ENCODE measurements at regions not wholly inside any gene's neighbourhood (a gene's known extent, or its start where the extent isn't known, plus 50 kb on each side); places are given as distances from the start of the nearest gene placed in this dataset.
A peak's percentile ranks its signal among the peaks of the same experiment; 100 is the strongest.

DNA sequence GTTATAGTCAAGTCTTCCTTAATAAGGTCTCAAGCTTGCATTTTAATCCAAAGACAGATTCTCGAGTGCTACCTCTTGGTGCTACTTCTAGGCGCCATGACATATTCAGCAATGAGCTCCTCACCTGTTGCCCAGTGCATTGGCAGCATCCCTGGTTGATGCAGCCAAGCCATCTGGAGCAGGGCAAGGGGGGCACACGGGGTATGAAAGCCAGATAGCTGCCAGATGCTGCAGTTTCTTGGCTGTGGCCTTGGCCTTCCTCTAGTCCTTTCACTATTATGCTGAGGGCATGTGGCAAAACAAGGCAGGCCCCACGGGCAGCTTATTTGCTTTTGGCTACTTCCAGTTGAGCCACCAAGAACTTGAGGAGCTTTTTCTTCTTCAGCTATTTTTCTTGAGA lies 168.6 kb upstream of the PGRMC2 start:
- in situ Hi-C loops (cut with MboI; ENCODE audit: low sequenced_read_pairs, unreplicated experiment), result loop anchor here (25.0 kb wide), 1 partner anchor 269 kb away; no protein-coding TSS in a partner anchor
- TF ChIP-seq, protein P1, sequence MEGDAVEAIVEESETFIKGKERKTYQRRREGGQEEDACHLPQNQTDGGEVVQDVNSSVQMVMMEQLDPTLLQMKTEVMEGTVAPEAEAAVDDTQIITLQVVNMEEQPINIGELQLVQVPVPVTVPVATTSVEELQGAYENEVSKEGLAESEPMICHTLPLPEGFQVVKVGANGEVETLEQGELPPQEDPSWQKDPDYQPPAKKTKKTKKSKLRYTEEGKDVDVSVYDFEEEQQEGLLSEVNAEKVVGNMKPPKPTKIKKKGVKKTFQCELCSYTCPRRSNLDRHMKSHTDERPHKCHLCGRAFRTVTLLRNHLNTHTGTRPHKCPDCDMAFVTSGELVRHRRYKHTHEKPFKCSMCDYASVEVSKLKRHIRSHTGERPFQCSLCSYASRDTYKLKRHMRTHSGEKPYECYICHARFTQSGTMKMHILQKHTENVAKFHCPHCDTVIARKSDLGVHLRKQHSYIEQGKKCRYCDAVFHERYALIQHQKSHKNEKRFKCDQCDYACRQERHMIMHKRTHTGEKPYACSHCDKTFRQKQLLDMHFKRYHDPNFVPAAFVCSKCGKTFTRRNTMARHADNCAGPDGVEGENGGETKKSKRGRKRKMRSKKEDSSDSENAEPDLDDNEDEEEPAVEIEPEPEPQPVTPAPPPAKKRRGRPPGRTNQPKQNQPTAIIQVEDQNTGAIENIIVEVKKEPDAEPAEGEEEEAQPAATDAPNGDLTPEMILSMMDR (IDR thresholded peaks at IDR 0.05; ENCODE audit: borderline replicate concordance, control extremely low read depth, extremely low read depth, insufficient read depth, missing control alignments), result no peak
- no peak for DNase-seq (ENCODE audit: low spot score)

DNA sequence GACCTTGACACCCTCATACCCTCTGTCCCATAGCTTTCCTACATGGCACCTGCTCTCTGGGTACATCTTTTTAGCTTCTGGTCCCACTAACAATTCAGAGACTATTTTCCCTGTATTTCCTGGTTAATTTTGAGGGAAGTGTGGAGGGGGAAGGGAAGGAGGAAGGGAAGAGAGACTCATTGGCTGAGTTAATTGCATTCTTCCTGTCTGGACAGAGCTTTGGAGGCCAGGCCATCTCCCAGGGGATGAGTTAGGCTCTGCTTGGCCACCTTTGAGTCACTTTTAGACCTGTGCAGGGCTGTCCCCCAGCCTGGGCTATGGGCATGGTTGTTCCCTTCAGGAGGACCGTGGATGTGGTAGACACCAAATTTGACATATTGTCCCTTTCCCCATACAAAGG lies 167.9 kb upstream of the PGRMC2 start:
- TF ChIP-seq, protein P1 (IDR thresholded peaks at IDR 0.05; ENCODE audit: borderline replicate concordance, control extremely low read depth, extremely low read depth, insufficient read depth, missing control alignments), result no peak
- DNase-seq (ENCODE audit: low spot score), result no peak
- in situ Hi-C loops (cut with MboI; ENCODE audit: low sequenced_read_pairs, unreplicated experiment), result loop anchor here (25.0 kb wide), 1 partner anchor 268 kb away; no protein-coding TSS in a partner anchor

DNA sequence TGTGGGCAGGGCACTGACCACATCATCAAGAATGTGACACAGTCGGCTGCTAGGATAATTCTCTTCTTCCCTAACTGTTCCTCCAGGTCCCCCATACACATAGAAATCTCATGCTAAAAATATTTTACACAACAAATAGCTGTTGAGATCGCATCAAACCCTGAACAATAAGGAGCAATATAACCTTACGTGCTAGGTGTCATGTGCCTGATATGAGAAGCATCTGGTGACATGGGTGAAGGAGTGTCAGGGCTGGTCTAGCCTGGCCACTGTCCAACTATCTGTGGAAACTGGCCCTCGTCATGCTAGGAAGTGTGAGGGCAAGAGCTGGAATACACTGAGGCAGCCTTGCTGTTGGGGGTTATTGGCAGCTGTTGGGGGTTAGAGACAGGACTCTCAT lies 167.3 kb upstream of the PGRMC2 start:
- TF ChIP-seq, protein P1 (IDR thresholded peaks at IDR 0.05; ENCODE audit: borderline replicate concordance, control extremely low read depth, extremely low read depth, insufficient read depth, missing control alignments), result no peak
- in situ Hi-C loops (cut with MboI; ENCODE audit: low sequenced_read_pairs, unreplicated experiment), result loop anchor here (25.0 kb wide), 1 partner anchor 268 kb away; no protein-coding TSS in a partner anchor
- DNase-seq (ENCODE audit: low spot score), result no peak

DNA sequence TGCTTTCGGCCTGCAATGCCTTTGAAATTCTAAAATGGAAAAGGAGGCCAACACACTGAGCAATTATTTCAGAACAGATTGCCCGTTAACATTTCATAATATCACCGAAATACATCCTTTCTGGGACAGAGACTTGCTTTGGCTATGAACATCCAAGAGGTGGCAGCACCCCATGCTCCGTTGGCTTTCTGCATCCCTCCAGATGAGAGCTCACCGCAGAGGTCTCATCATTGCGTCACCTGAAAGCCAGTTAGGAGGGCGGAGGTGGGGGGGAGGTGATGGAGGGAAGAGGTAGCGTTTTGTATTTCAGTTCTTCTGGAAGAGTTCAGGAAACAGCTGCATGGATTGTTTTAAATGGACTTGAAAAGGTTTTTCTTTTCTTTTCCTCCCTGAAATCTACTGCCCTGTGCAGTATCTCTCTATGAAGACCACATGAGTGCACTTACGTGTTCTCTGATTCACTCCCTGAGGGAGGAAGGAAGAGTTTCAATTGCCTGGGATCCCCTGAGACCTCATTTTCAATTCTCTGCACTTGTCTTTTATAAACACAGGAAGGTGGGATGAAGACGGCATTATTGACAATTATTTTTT lies 166.8 kb upstream of the PGRMC2 start:
- in situ Hi-C loops (cut with MboI; ENCODE audit: low sequenced_read_pairs, unreplicated experiment), result loop anchor here (25.0 kb wide), 1 partner anchor 267 kb away; no protein-coding TSS in a partner anchor
- peak; percentile 74 for DNase-seq (ENCODE audit: low spot score)
- TF ChIP-seq, protein P1 (IDR thresholded peaks at IDR 0.05; ENCODE audit: borderline replicate concordance, control extremely low read depth, extremely low read depth, insufficient read depth, missing control alignments), result peak; percentile 81

DNA sequence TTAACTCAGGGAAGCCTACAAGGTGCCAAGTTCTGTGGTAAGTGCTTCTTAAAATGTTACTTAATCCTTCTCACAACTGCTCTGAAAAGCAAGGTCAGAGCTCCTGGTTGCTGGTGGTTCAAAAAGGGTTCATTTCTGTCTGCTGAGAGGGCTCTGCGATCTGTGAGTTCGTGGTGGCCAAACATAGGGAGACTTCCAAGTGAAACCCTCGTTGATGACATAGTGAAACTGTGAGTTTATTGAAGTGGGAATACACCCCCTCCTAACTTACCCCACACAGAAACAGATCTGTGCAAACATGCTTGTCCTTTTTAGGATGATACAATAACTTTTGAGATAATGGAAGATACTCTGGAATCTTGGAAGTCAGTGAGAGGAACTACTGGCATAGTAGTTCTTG lies 164.8 kb upstream of the PGRMC2 start:
- no peak for DNase-seq (ENCODE audit: low spot score)
- in situ Hi-C loops (cut with MboI; ENCODE audit: low sequenced_read_pairs, unreplicated experiment), result loop anchor here (25.0 kb wide), 1 partner anchor 265 kb away; no protein-coding TSS in a partner anchor
- TF ChIP-seq, protein P1 (IDR thresholded peaks at IDR 0.05; ENCODE audit: borderline replicate concordance, control extremely low read depth, extremely low read depth, insufficient read depth, missing control alignments), result no peak

DNA sequence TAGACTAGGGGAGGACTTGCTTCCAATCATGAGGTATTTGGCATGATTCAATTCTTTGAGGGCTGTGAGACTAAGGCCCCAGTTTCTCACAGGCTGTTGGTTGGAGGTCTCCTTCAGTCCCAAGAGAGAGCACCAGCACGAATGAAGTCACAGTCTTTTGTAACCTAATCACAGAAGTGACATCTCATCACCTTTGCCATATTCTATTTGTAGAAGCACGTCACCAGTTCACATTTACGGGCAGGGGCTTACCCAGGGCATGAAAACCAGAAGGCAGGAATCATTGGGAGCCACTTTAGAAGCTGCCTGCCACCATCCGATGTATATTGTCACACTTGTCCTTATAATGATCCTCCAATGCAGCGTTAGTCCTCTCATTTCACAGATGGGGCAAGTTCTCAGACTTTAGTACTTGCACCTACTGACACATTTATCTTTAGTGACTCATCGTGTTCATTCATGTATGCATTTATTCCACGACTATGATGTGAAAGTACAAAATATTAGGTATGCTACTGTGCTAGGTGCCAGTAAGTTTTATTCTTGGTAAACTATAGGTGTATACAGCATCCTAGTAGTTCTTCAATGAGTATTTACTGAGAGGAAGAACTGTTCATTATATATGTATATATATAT lies 163.8 kb upstream of the PGRMC2 start:
- no peak for DNase-seq (ENCODE audit: low spot score)
- TF ChIP-seq, protein P1 (IDR thresholded peaks at IDR 0.05; ENCODE audit: borderline replicate concordance, control extremely low read depth, extremely low read depth, insufficient read depth, missing control alignments), result no peak
- in situ Hi-C loops (cut with MboI; ENCODE audit: low sequenced_read_pairs, unreplicated experiment), result loop anchor here (25.0 kb wide), 1 partner anchor 264 kb away; no protein-coding TSS in a partner anchor
